ENCODE measurements at regions not wholly inside any gene's neighbourhood (a gene's known extent, or its start where the extent isn't known, plus 50 kb on each side); places are given as distances from the start of the nearest gene placed in this dataset.

GRCh38 chr16:66085651-66086050 lies 280.8 kb upstream of the CDH5 start:
- TF ChIP-seq CTCF (IDR thresholded peaks at IDR 0.05; ENCODE audit: low read depth, low read length, poor library complexity, severe bottlenecking) (no peak), EZH2phosphoT487 (IDR thresholded peaks at IDR 0.05; ENCODE audit: borderline replicate concordance, low read length) (no peak)

All from DOHH2 (cell line).